ENCODE measurements at regions not wholly inside any gene's neighbourhood (a gene's known extent, or its start where the extent isn't known, plus 50 kb on each side); places are given as distances from the start of the nearest gene placed in this dataset.
"Not testable (repeated sequence)": the region's sequence is repeated elsewhere in the genome, so short reads cannot be mapped to it uniquely, and the experiment has no call there.

GRCh38 chr7:13132314-13132713, 444.9 kb downstream of the ARL4A start:
- DNase-seq (ENCODE audit: low read depth, low spot score), result no peak

- DNase-seq (ENCODE audit: low read depth, low spot score), result not testable (repeated sequence)
These were observed 448.9 kb downstream of the ARL4A start for GRCh38 chr7:13136345-13136744.

- DNase-seq (ENCODE audit: low read depth, low spot score), result no peak
These were observed 452.0 kb downstream of the ARL4A start for GRCh38 chr7:13139436-13139835.

GRCh38 chr7:13144673-13145072, 457.2 kb downstream of the ARL4A start:
- DNase-seq (ENCODE audit: low read depth, low spot score), result no peak

GRCh38 chr7:13148548-13148947, 461.1 kb downstream of the ARL4A start:
- DNase-seq (ENCODE audit: low read depth, low spot score), result no peak

- DNase-seq (ENCODE audit: low read depth, low spot score), result no peak
These were observed 464.5 kb downstream of the ARL4A start for GRCh38 chr7:13151978-13152377.

GRCh38 chr7:13152755-13153154, 465.3 kb downstream of the ARL4A start:
- DNase-seq (ENCODE audit: low read depth, low spot score), result no peak

GRCh38 chr7:13153266-13153665, 465.8 kb downstream of the ARL4A start:
- DNase-seq (ENCODE audit: low read depth, low spot score), result no peak

- no peak for DNase-seq (ENCODE audit: low read depth, low spot score)
These were observed 466.3 kb downstream of the ARL4A start for GRCh38 chr7:13153742-13154141.

GRCh38 chr7:13155188-13155587, 467.8 kb downstream of the ARL4A start:
- no peak for DNase-seq (ENCODE audit: low read depth, low spot score)

DNA sequence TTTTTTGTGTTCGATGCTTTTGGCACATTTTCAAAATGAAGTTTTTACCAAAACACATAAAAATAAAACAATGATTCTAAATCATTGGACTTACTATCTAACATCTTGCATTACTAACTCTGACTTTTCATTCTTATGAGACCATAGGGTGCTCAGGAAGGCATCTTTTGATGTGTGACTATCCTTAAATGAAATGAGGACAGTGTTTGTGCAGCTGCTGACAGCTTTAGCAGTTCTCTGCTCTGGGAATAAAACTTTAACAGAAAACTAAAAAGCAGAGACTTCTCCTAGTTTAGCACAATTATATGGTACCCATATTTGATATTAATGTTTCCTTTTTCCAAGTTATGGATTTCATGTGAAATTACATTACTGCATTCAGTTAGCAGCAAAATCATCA, 471.6 kb downstream of the ARL4A start:
- DNase-seq (ENCODE audit: low read depth, low spot score), result no peak

- DNase-seq (ENCODE audit: low read depth, low spot score), result no peak
These were observed 472.2 kb downstream of the ARL4A start for GRCh38 chr7:13159467-13160184.

DNA sequence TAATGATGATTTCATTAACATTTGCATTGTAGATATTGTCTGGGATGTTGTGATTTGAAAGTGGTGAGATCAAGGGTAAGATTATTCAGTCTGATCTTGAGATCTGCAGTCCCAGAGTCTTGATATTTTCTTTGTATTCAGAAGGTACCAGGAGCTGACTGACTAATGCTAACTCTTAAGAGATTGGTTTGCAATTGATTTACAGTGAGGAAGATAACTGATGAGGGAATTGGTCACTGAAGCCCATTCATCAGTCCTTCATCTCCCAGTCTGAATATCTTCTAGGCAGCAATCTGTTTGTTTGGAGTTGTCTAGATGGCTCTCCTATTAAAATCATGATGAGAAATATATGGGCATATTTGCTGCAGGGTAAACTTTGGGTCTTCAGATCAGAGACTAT, 473.7 kb downstream of the ARL4A start:
- no peak for DNase-seq (ENCODE audit: low read depth, low spot score)

DNA sequence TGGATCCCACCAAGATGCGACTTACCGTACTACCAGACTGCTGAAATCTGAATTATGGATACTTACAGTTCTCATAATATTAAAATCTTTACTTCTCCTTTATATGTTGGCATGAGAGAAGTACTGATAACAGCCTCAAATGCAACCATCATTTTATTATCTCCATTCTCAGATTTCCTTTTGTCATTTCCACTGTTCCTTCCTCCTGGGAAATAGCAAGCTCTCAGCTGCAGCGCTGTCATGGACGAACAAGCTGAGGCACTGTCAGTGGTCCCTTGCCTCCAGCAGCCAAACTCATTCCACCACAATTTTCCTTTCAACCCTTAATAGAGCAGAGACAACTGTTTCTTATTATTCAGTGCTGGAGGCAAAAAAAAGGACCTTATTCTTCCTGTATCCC, 478.4 kb downstream of the ARL4A start:
- no peak for DNase-seq (ENCODE audit: low read depth, low spot score)

- DNase-seq (ENCODE audit: low read depth, low spot score), result no peak
These were observed 479.4 kb downstream of the ARL4A start for GRCh38 chr7:13166801-13167200.

GRCh38 chr7:13169356-13169755, 481.9 kb downstream of the ARL4A start:
- DNase-seq (ENCODE audit: low read depth, low spot score), result no peak

DNA sequence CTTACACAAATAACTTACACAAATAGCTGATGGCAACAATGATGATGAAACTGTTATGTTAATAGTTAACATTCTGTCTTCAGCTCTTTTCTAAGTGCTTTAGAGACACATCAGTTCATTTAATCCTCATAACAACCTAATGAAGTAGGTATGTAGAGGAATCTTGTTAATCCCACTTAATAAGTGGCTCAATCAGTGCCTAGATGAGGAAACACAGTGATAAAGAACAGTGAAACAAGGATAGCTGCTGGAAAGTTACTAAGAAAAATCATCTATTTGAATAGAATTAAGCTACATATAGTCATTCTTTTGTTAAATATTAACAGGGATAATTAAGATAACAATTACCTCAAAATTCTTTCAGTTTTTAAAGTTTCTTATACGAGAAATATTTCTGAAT, 487.6 kb downstream of the ARL4A start:
- DNase-seq (ENCODE audit: low read depth, low spot score), result no peak

- no peak for DNase-seq (ENCODE audit: low read depth, low spot score)
These were observed 491.7 kb downstream of the ARL4A start for GRCh38 chr7:13179011-13179582.

GRCh38 chr7:13179775-13180523, 492.5 kb downstream of the ARL4A start:
- no peak for DNase-seq (ENCODE audit: low read depth, low spot score)

- DNase-seq (ENCODE audit: low read depth, low spot score), result no peak
These were observed 493.8 kb downstream of the ARL4A start for GRCh38 chr7:13181216-13181615.

DNA sequence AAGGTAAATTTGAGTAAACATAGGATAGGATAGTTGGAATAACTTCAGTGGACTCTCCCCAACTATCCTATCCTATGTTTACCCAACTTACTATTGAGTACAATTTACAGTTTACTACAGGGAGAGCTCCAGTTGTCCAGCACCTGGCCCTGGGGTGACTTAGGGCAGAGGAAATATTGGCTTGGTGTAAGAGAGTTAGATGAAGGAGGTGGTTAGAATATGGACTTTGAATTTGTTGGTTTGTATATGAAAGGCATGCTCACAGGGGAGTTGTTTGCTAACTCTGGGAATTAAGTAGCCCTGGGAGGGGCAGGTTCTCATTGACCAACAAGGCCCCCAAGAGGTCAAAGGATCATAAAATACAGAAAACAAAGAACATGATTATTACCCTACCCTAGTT, 497.7 kb downstream of the ARL4A start:
- DNase-seq (ENCODE audit: low read depth, low spot score), result no peak

DNA sequence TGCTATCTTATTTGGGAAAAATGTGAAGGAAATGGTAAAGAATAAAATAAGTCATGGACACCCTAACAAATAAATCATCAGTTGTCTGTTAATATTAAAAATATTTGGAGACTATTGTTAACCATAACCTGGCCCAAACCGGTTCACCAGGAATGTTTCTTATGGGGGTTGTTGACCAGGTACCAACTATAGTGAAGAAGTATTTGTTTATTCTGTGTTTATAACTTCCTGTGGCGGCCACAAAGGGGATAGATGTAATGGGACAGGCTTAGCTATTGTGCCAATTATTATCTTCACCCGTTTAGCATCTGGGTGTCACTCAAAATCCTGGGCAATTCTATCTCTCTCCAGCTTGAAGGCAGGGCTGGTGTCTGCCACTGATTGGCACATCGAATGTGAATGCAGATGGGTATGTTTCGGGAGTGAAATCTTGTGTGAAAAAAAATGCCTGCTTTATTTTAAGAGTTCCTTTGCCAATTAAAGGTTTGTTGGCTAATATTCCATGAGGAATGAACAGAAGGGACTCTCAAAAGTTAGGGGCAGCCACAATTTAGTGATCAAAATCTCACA, 500.9 kb downstream of the ARL4A start:
- no peak for DNase-seq (ENCODE audit: low read depth, low spot score)

DNA sequence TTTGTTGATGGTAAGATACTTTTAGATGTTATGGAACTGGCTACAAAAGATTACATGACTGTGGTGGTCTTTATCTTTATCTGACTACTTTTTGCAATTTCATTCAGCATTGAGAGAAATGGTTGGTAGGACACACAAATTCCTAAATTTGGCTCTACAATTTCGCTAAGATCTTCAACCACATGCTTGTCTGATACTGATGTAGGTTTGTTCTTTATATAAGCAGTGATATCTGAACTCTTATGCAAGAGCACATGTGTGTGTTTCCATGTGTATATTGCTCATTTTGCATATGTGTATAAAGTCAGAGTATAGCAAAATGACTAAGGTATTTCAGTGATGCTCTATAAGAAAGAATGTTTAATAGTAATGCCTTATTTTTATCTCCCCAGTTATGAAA, 501.5 kb downstream of the ARL4A start:
- no peak for DNase-seq (ENCODE audit: low read depth, low spot score)
